AG04449 (cell line): ENCODE measurements at regions not wholly inside any gene's neighbourhood (a gene's known extent, or its start where the extent isn't known, plus 50 kb on each side); places are given as distances from the start of the nearest gene placed in this dataset.
"Not testable (repeated sequence)": the region's sequence is repeated elsewhere in the genome, so short reads cannot be mapped to it uniquely, and the experiment has no call there.

Experiments
- CTCF ChIA-PET: fragments of 350-600 bp; formaldehyde crosslinking; extraction: SDS; loops from one replicate; lab custom pipeline; 2021; ENCODE audit warnings: antibody characterized with exemption; lab: Yijun Ruan, JAX
- POLR2A ChIA-PET: fragments of 400-600, 350-600 bp; formaldehyde crosslinking; extraction: SDS; loops from one replicate; lab custom pipeline; 2020; ENCODE audit warnings: antibody characterized with exemption, inconsistent platforms; lab: Yijun Ruan, JAX
- DNase-seq: peaks from one replicate; pipeline ENCODE4 v3.0.0-alpha.2; 2010; ENCODE audit warnings: low read depth, low spot score
- H3K4me3 ChIP-seq: 2 replicates; pipeline ENCODE4 v1.5.1; 2011; ENCODE audit warnings: low read depth, mild to moderate bottlenecking, control low read depth, low read length
- TF ChIP-seq, protein P1 (sequence below): IDR thresholded peaks from one replicate; pipeline ENCODE4 v1.5.1; 2011; ENCODE audit warnings: mild to moderate bottlenecking, moderate library complexity, low read length, control low read depth, inconsistent platforms; ENCODE audit not compliant: insufficient read depth; ENCODE audit errors: missing control alignments

DNA sequence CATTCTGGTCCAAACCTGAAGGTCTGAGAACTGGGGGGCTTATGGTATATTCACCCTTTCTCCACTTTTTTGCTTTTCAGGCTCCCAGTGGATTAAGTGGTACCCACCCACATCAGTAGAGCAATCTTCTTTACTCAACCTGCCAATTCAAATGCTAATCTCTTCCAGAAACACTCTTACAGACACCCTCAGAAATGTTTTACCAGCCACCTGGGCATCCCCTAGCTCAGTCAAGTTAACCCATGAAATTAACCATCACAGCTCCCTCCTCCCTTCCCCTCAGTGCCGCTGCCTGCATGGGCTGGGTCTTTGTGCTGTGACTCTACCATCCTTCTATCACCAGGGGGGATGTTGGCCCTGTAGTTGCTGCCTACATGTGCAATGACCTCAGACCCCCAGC is 398.7 kb downstream of the BUD13 start:
- ChIA-PET POLR2A (interaction anchor here (0.6 kb wide), 1 partner anchor 1106 kb away, joined by 3 read pairs; no protein-coding TSS in a partner anchor), CTCF (no interaction called here)
- DNase-seq, result no peak
- H3K4me3 ChIP-seq, result no peak overlapping the region
- TF ChIP-seq, protein P1, sequence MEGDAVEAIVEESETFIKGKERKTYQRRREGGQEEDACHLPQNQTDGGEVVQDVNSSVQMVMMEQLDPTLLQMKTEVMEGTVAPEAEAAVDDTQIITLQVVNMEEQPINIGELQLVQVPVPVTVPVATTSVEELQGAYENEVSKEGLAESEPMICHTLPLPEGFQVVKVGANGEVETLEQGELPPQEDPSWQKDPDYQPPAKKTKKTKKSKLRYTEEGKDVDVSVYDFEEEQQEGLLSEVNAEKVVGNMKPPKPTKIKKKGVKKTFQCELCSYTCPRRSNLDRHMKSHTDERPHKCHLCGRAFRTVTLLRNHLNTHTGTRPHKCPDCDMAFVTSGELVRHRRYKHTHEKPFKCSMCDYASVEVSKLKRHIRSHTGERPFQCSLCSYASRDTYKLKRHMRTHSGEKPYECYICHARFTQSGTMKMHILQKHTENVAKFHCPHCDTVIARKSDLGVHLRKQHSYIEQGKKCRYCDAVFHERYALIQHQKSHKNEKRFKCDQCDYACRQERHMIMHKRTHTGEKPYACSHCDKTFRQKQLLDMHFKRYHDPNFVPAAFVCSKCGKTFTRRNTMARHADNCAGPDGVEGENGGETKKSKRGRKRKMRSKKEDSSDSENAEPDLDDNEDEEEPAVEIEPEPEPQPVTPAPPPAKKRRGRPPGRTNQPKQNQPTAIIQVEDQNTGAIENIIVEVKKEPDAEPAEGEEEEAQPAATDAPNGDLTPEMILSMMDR, result no peak

DNA sequence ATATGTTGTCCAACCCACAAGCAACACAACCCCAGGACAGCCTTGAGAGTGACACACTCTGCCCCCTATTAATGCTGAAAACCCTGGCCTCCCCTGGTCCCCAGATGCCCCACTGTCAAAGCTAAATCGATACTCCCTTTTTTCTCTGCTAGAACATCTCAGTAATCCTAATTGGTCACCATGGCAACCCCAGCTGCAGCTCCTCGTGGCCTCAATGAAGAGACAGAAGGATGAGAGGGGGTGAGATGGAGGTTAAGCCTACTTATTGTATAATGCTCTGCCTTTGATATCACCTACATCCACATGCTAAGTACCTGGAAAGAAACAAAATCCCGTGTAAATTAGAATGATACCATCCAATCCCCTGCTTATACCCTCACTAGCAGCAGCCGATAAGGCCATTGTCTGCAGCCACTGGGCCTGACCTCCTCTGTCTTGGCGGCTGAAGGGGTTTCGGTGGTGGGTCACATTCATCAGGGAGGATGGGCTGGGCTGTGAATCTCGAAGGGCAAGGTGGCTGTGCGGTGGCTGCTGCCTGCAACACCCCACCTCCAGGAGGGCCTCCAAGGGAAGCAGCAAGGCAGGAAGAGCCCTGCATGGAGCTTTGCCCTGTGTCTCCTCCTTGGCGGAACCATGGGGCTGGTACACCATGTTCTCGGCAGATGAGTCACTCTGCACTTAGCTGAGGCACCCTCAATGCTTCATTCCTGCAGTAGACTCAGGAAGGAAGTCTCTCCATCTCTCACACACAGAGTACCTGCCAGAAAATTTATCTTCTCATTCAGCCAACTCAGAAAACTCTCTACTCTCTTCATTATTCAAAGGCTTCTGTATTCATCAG is 399.5 kb downstream of the BUD13 start:
- no peak overlapping the region for H3K4me3 ChIP-seq
- ChIA-PET POLR2A (interaction anchor here (0.6 kb wide), 1 partner anchor 1106 kb away, joined by 3 read pairs; no protein-coding TSS in a partner anchor), CTCF (no interaction called here)
- DNase-seq, result no peak
- TF ChIP-seq, protein P1, result no peak

DNA sequence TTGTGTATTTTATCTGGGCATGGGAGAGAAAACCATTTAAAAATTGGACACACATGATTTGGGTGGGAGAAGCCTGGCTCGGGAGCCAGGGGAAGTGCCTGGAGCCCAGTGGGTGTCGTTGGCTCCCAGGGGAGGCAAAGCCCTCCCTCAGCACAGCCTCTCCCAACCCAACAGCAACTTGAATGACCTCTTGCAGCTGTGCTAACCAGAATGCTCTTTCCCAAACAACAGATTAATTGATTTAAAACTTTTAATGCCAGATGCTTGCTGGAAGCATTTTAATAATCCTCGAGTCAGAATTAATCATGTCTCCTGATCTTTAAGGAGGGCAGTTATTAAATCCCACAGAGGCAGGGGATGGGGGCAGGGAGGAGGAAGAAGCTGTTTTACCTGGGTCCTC is 401.6 kb downstream of the BUD13 start:
- no peak overlapping the region for H3K4me3 ChIP-seq
- ChIA-PET POLR2A (no interaction called here), CTCF (no interaction called here)
- TF ChIP-seq, protein P1, result no peak
- no peak for DNase-seq

DNA sequence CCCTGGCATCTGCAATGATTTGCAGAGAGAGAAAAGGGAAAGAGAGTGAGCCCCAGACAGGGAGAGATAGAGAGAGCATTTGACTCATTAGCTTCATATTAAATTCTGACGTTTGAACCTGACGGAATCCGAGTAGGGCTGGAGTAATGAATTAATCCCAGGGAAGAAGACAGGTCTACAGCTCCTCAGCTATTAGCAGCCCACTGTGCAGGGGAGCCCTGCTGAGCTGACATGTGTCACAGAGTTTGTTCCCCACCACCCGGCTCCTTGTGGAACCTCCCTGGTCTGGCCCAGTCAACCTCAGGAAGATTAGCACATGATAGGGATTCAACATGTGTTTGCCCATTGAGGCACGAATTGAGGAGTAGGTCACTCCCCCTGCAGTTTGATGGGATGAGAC is 404.0 kb downstream of the BUD13 start:
- DNase-seq, result no peak
- TF ChIP-seq, protein P1, result no peak
- no peak overlapping the region for H3K4me3 ChIP-seq
- CTCF ChIA-PET, result no interaction called here
- POLR2A ChIA-PET, result no interaction called here

DNA sequence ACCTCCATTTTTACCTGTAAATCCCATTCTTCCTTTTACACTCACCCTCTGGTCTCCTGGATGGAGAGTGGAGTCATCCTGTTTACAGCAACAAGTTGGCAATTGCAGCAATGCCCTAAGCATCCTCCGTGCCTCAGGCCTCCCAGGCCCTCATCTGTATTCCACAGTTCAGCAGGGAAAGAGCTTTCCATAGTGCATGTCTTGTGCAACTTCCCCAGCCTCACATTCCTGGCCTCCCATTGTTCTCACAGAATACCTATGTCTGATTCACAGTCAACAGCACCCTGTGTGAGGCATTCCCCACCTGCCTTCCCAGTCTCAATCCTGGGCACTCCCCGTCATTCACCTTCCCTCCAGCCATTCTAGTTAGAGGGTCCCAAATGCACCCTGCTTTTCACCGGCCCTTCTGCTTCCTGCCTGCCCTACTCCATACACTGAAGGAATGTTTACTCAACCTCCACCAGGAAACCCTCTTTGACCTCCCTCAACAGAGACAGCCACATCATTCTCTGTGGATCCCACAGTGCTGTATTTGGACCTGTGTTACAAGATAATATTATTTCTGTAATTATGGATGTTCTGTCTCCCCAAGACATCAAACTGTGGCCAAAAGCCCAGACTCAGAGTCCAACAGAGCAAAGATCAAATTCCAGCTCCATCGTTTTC is 405.7 kb downstream of the BUD13 start:
- ChIA-PET CTCF (no interaction called here), POLR2A (no interaction called here)
- TF ChIP-seq, protein P1, result no peak
- H3K4me3 ChIP-seq, result no peak overlapping the region
- no peak for DNase-seq

DNA sequence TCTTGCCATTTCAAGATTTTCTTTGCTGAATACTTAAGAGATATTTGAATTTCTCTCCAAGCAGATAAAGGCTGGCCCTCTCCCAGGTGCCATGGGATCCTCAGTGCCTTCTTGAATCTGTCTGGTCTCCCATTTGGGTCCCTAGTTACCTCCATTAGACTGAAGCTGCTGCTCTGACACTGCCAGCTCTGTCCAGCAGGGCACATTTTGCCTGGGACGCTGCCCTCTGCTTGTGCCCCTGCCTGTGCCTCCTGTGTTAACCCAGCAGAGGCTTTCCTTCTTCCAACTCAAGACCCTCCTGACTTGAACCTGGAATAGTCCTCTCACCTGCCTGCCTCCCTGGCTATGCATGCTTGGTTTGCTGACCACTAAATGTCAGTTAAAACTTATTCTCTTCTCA is 406.3 kb downstream of the BUD13 start:
- TF ChIP-seq, protein P1, result no peak
- ChIA-PET CTCF (no interaction called here), POLR2A (no interaction called here)
- DNase-seq, result no peak
- H3K4me3 ChIP-seq, result no peak overlapping the region

DNA sequence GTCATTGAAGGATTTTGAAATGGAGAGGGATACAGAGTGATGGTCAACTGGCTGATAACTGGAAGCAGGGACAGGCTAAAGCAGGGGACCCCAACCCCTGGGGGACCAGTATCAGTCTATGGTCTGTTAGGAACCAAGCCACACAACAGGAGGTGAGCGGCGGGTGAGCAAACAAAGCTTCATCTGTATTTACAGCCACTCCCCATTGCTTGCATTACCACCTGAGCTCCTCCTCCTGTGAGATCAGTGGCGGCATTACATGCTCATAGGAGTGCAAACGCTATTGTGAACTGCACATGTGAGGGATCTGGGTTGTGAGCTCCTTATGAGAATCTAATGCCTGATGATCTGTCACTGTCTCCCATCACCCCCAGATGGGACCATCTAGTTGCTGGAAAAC is 407.9 kb downstream of the BUD13 start:
- CTCF ChIA-PET, DNase-seq, POLR2A ChIA-PET, H3K4me3 ChIP-seq: not testable (repeated sequence)
